Stimulated activated CD4-positive, alpha-beta T cell treated with anti-CD3 and anti-CD28 coated beads, Interleukin-1b, Interleukin-23, amount 100 ng/mL, for 1 hour (primary cell): ENCODE measurements at regions not wholly inside any gene's neighbourhood (a gene's known extent, or its start where the extent isn't known, plus 50 kb on each side); places are given as distances from the start of the nearest gene placed in this dataset.

ENCODE experiments used
- DNase-seq, 2 donors: peaks; one replicate each; pipeline ENCODE4 v3.0.0-alpha.2; 2020; ENCODE audit warnings: low read depth in 2 of 2

DNA sequence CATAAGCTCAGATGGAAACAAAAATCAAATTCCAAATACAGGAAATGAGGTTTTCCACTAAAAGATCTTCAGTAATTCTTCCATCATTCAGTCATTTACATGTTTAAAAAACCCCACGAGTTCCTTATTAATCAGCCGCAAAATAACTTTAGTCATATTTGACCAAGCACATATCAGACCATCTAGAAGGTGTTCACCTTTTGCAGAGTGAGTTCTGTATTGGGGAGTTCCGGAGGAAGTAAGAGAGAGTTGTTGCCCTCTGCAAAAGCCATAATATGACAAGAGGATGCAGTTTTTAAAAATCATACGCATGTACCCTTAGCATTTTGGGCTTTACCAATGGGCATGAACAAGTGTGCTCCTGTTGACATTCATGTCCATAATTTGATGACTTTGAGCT lies 61.6 kb downstream of the CCR1 start:
- DNase-seq, result no peak

GRCh38 chr3:46146021-46146420 lies 62.1 kb downstream of the CCR1 start:
- no peak for DNase-seq

- DNase-seq, result no peak
These were observed 63.0 kb downstream of the CCR1 start for GRCh38 chr3:46145147-46145546.

GRCh38 chr3:46143951-46144473 lies 64.1 kb downstream of the CCR1 start:
- DNase-seq, result no peak

DNA sequence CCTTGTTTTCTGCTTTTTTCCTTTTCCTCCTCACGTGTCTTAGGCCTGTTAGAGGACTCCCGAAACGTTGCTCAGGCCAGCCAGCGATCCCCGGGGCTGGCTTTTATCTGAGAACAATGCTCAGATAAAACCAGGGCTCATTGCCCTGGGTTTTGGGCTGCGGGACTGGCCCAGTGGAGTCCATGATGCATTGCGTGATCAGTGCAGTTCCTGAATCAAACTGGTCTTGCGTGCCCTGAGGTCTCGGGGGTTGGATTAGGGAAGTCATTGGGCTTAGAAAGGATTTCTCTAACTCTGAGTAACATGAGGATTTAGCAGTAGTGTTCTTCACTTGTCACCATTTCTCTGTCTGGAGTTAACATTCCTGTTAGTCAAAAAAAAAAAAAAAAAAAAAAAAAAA lies 66.3 kb downstream of the CCR1 start:
- DNase-seq, result no peak

DNA sequence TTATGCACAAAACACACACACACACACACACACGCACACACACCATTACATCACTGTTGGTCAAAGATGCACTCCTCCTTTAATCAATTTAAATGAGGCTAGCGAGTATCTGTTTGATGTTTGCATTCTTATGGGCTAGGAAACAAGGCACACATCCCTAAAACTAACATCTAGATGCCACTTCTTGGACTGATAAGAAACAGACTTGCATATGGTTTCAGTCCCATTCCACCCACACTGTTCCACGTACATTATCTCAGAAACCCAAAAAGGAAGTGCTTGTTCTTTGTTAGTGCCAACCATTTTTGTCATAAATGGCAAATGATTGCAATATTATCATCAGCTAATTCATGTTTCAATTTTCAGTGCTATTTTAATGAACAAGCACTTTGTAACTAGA lies 69.5 kb downstream of the CCR1 start:
- DNase-seq, result no peak

- no peak for DNase-seq
These were observed 72.6 kb downstream of the CCR1 start for GRCh38 chr3:46135475-46135874.

DNA sequence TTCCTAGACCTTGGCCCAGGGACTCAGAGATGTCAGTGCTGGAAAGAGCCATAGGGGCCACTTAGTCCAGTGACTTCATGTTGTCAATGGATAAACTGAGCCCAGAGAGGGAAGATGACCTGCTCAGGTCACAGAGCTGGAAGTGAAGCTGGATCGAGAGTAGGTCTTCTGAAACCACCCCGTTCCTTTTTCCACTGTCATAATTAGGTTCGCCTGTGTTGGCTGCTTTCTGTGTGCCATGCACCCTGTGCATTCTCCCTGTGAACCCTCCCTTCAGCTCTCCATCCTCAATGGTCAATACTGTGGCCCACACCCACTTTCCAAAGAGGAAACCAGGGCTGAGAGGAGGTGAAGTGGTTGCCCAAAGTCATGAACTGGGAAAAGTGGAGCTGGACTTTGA lies 74.8 kb downstream of the CCR1 start:
- DNase-seq, result no peak

GRCh38 chr3:46132565-46132964 lies 75.5 kb downstream of the CCR1 start:
- DNase-seq, result no peak

- no peak for DNase-seq
These were observed 76.1 kb downstream of the CCR1 start for GRCh38 chr3:46131884-46132450.

- DNase-seq, result no peak
These were observed 77.3 kb downstream of the CCR1 start for GRCh38 chr3:46130631-46131310.

- no peak for DNase-seq
These were observed 78.4 kb downstream of the CCR1 start for GRCh38 chr3:46129588-46130272.

GRCh38 chr3:46127503-46127902 lies 80.6 kb downstream of the CCR1 start:
- DNase-seq, result no peak

DNA sequence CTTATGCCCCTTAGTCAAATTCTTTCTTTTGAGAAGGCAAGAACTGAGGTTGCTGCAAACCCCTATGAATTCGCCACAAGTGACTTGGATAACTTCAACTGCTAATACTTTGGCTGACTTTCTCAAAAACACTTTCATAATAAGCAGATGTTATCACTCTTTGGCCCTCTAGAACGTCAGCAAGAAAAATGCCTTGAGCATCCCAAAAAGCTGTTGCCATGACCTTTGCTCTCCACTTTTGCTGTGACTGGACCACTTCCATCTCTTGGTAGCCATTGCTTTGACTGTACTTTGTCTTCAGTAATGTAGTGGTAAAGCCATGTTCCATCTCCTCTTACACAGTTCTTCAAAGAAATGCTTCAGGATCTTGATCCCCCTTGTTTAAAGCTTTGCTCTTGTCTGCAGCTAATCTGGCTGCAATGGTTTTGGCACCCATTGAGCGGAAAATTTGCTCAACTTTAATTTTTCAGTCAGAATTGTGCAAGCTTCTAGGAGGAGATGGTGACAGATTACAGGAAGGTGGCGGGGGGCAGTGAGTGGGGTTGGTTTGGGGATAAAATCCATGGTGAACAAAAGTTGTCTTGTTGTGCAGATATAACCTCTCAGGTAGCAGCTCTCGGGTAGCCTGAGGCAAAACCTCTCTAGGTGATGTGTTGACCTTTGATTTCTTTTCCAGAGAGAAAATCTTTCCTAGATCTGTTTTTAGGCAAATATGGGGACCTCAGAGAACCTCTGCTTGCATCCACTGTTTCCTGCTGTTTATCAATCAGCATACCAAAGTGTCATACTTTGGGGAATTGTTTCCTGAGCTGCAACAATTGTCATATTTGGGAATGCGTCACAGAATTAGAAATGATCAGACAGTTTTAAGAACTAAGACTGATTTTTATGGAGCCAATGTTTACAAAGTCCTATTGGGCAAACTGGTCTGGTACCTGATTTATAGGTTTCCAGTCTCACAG lies 83.6 kb downstream of the CCR1 start:
- DNase-seq, result no peak

GRCh38 chr3:46123646-46124045 lies 84.5 kb downstream of the CCR1 start:
- no peak for DNase-seq

DNA sequence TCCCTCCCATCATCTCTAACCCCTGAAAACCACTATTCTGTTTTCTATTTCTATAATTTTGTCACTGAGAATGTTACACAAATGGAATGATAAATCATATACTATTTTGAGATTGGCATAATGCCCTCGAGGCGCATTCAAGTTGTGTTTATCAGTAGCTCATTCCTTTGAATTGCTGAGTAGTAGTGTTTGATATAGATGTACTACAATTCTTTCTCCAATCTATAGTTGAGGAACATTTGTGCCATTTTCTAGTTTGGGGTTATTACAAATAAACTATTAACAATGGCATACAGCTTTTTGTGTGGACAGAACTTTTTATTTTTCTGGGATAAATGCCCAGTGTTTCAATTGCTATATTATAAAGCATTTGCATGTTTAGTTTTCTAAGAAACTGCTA lies 86.0 kb downstream of the CCR1 start:
- no peak for DNase-seq

GRCh38 chr3:46120983-46121382 lies 87.1 kb downstream of the CCR1 start:
- DNase-seq, result no peak

- DNase-seq, result no peak
These were observed 88.2 kb downstream of the CCR1 start for GRCh38 chr3:46119709-46120498.

DNA sequence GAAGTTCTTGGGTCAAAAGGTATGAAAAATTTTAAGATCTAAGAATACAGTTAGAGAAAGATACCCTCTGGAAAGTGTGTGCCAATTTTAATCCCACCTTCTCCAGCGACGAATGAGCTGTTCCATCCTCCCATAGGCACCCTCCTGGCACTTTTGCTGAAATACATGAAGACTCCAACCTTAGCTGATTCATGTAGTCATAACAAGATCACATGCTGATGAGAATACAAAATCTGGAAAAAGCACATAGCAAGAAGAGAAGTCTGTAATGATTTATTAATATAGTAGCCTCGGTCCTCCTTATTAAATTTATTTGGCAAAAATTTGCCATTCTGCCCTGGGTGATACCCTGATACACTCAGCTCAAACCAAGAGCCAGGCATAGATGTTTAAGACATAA lies 88.9 kb downstream of the CCR1 start:
- DNase-seq, result no peak

GRCh38 chr3:46116996-46117395 lies 89.7 kb upstream of the XCR1 start:
- no peak for DNase-seq

DNA sequence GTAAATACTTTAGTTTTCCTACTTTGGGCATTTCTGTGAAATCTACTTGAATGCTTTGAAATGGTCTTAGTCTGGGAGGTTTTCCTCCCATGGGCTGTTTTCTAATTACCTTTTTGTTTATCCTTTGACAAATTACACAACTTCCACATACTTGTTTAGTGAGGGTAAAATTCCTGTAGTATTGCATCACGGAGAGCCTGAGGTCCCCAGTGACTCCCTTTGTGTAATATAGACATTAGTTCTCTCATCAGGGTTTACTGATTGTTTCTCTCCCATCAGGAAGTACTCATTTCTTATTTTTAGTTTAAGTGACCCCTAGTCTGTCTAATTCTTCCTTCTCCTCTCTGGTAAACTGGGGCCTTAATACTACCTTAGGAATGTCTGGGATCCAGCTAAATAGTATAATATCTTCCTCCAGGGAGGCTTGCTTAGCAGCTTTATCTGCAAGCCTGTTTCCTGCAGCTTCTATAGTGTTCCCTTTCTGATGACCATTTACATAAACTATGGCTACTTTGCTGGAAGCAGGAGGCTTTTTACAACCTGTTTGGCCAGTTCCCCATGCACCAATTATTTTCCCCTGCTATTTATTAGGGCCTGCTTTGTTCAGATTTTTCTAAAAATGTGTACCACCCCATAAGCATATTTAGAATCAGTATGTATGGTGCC lies 87.2 kb upstream of the XCR1 start:
- DNase-seq, result no peak
